Natural killer cell (primary cell): ENCODE measurements at regions not wholly inside any gene's neighbourhood (a gene's known extent, or its start where the extent isn't known, plus 50 kb on each side); places are given as distances from the start of the nearest gene placed in this dataset.

Experiments
- ATAC-seq, 3 donors: fragments of 150-1000 bp in 2 of 3; fragments of 200-7000 bp in 1 of 3; cut with Tn5 transposase; 1 replicate in 1 of 3; 2 replicates in 2 of 3; pipeline ENCODE4 v1.10.0; 2021; ENCODE audit warnings: mild to moderate bottlenecking in 2 of 3, moderate library complexity in 2 of 3
- DNase-seq, 2 donors: peaks; one replicate each; pipeline versions ENCODE4 v3.0.0 to v3.0.0-alpha.2; 2013 to 2021; ENCODE audit warnings: mixed read lengths in 1 of 2
- H3K27ac ChIP-seq: one replicate; pipeline ENCODE4 v1.5.1; 2013; ENCODE audit warnings: mild to moderate bottlenecking, low read length
- H3K27me3 ChIP-seq: one replicate; pipeline ENCODE4 v1.6.1; 2013; ENCODE audit warnings: low read length; ENCODE audit not compliant: control insufficient read depth, insufficient read depth
- H3K36me3 ChIP-seq: one replicate; pipeline ENCODE4 v1.6.1; 2013; ENCODE audit warnings: low read length; ENCODE audit not compliant: control insufficient read depth, insufficient read depth
- H3K4me1 ChIP-seq: one replicate; pipeline ENCODE4 v1.6.1; 2013; ENCODE audit warnings: low read length; ENCODE audit not compliant: control insufficient read depth, insufficient read depth
- H3K4me3 ChIP-seq: one replicate; pipeline ENCODE4 v1.5.1; 2013; ENCODE audit warnings: low read length
- H3K9me3 ChIP-seq: one replicate; pipeline ENCODE4 v1.6.1; 2013; ENCODE audit warnings: low read length; ENCODE audit not compliant: control insufficient read depth, insufficient read depth
- H3K27ac Mint-ChIP-seq, 2 donors: one replicate each; pipeline ENCODE4 v1.8.0; 2022; ENCODE audit warnings: mild to moderate bottlenecking in 2 of 2, mixed read lengths in 2 of 2, moderate library complexity in 1 of 2
- H3K27me3 Mint-ChIP-seq, 2 donors: one replicate each; pipeline ENCODE4 v1.8.0; 2022; ENCODE audit warnings: low read depth in 2 of 2, mixed read lengths in 2 of 2
- H3K36me3 Mint-ChIP-seq: one replicate; pipeline ENCODE4 v1.8.0; 2022; ENCODE audit warnings: mixed read lengths
- H3K4me1 Mint-ChIP-seq, 2 donors: one replicate each; pipeline ENCODE4 v1.8.0; 2022; ENCODE audit warnings: mixed read lengths in 2 of 2
- H3K4me3 Mint-ChIP-seq: one replicate; pipeline ENCODE4 v1.8.0; 2022; ENCODE audit warnings: mild to moderate bottlenecking, moderate library complexity, mixed read lengths
- H3K9me3 Mint-ChIP-seq, 2 donors: one replicate each; pipeline ENCODE4 v1.8.0; 2022; ENCODE audit warnings: mixed read lengths in 2 of 2
- CTCF ChIP-seq: fragments of 200-600 bp; IDR thresholded peaks from one replicate; pipeline ENCODE4 v1.8.0; 2022; ENCODE audit warnings: antibody characterized with exemption
- WGBS: methylation state at CpG from one replicate; pipeline ENCODE4 v1.1.7; 2013; ENCODE audit warnings: missing lambda C conversion rate; ENCODE audit not compliant: insufficient coverage; 5-methylcytosine and 5-hydroxymethylcytosine counted together
- intact Hi-C: fragments of 100-400 bp; cut with micrococcal nuclease; formaldehyde crosslinking; loops from one replicate; pipeline ENCODE4 v1.14.2; 2022

GRCh38 chr3:194272221-194272620 lies 78.9 kb downstream of the CPN2 start:
- DNase-seq (no peak), ATAC-seq (no peak)
- H3K27ac Mint-ChIP-seq: no peak overlapping the region
- TF ChIP-seq CTCF: no peak
- intact Hi-C loops: no loop called here
- peaks cover 0 to 4% of the 10 kb centered on the region in 2 donors for H3K27me3 Mint-ChIP-seq
- H3K27me3 ChIP-seq: no peaks in the 10 kb centered on the region
- no peak overlapping the region for H3K4me3 ChIP-seq
- peaks cover 21% of the 10 kb centered on the region for H3K4me1 ChIP-seq
- no peaks in the 10 kb centered on the region for H3K36me3 ChIP-seq
- H3K4me3 Mint-ChIP-seq: no peak overlapping the region
- no peak overlapping the region for H3K27ac ChIP-seq
- H3K9me3 ChIP-seq: no peaks in the 10 kb centered on the region
- H3K4me1 Mint-ChIP-seq: peaks cover 27 to 32% of the 10 kb centered on the region in 2 donors
- no peaks in the 10 kb centered on the region for H3K9me3 Mint-ChIP-seq
- WGBS: 90% methylated on average over 11 of the region's 11 CpGs
- no peaks in the 10 kb centered on the region for H3K36me3 Mint-ChIP-seq

GRCh38 chr3:194272861-194273742 lies 78.0 kb downstream of the CPN2 start:
- whole genome bisulfite sequencing: 90% methylated on average over 32 of the region's 32 CpGs
- peaks cover 21% of the 10 kb centered on the region for H3K4me1 ChIP-seq
- Mint-ChIP-seq H3K9me3 (no peaks in the 10 kb centered on the region), H3K27me3 (no peaks in the 10 kb centered on the region), H3K4me1 (peaks cover 32% of the 10 kb centered on the region in 2 donors), H3K36me3 (no peaks in the 10 kb centered on the region), H3K4me3 (no peak overlapping the region), H3K27ac (peak overlapping the region in 1 of 2 donors; percentile 31)
- ATAC-seq: no peak
- no peaks in the 10 kb centered on the region for H3K9me3 ChIP-seq
- DNase-seq: no peak
- no peak overlapping the region for H3K4me3 ChIP-seq
- no peak overlapping the region for H3K27ac ChIP-seq
- no peak for TF ChIP-seq CTCF
- intact Hi-C loops: no loop called here
- H3K36me3 ChIP-seq: no peaks in the 10 kb centered on the region
- H3K27me3 ChIP-seq: no peaks in the 10 kb centered on the region

- intact Hi-C loops: no loop called here
- H3K36me3 Mint-ChIP-seq: no peaks in the 10 kb centered on the region
- H3K9me3 ChIP-seq: no peaks in the 10 kb centered on the region
- H3K9me3 Mint-ChIP-seq: no peaks in the 10 kb centered on the region
- no peaks in the 10 kb centered on the region for H3K27me3 ChIP-seq
- peaks cover 28 to 29% of the 10 kb centered on the region in 2 donors for H3K4me1 Mint-ChIP-seq
- H3K27me3 Mint-ChIP-seq: no peaks in the 10 kb centered on the region
- no peak overlapping the region for H3K4me3 ChIP-seq
- DNase-seq (no peak), ATAC-seq (no peak)
- H3K36me3 ChIP-seq: no peaks in the 10 kb centered on the region
- no peak overlapping the region for H3K27ac ChIP-seq
- TF ChIP-seq CTCF: no peak
- H3K4me3 Mint-ChIP-seq: no peak overlapping the region
- H3K27ac Mint-ChIP-seq: peak overlapping the region in 1 of 2 donors; percentile 31
- WGBS: 94% methylated on average over 7 of the region's 7 CpGs
- H3K4me1 ChIP-seq: peaks cover 21% of the 10 kb centered on the region
These were observed 77.3 kb downstream of the CPN2 start for GRCh38 chr3:194273743-194274310.
